ENCODE measurements at regions not wholly inside any gene's neighbourhood (a gene's known extent, or its start where the extent isn't known, plus 50 kb on each side); places are given as distances from the start of the nearest gene placed in this dataset.

DNA sequence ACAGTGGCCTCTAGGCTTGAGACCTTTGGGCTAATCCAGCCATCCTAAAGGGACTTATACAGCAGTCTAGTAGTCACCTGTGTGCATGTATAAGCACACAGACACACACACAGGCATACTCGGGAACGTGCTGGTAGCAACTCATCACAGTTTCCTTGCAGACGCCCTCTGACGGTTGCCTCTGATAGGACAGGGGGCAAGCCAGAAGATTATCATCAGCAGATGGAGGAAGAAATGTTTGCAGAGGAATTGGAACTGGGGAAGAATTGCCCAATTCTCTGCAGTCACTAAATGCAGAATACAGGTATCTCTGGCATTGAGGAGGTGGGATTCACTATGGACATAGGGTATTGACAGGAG is 222.2 kb downstream of the C1orf94 start:
- H3K4me2 ChIP-seq: no peak overlapping the region
- CTCF ChIA-PET: no interaction called here
- no peaks in the 10 kb centered on the region for H3K9me3 ChIP-seq
- DNase-seq (ENCODE audit: low read depth in 1 of 2, low spot score in 1 of 2) (no peak), FAIRE-seq (no peak), ATAC-seq (no peak)
- no peak overlapping the region for H3K4me3 ChIP-seq
- TF ChIP-seq KDM5A (IDR thresholded peaks at IDR 0.05) (no peak), ESRRA (IDR thresholded peaks at IDR 0.05; ENCODE audit: borderline replicate concordance, low read length) (no peak), GATA3 (IDR thresholded peaks at IDR 0.05; ENCODE audit: borderline replicate concordance) (no peak), MAFK (IDR thresholded peaks at IDR 0.05; ENCODE audit: partially characterized antibody) (no peak), FOSB (CRISPR knock-in tag; IDR thresholded peaks at IDR 0.05) (no peak), NR3C1 (IDR thresholded peaks at IDR 0.05) (no peak), BHLHE40 (IDR thresholded peaks at IDR 0.05; ENCODE audit: low read depth, low read length) (no peak), ZNF302 (CRISPR knock-in tag; IDR thresholded peaks at IDR 0.05) (no peak), RCOR1 (IDR thresholded peaks at IDR 0.05; ENCODE audit: low read depth, low read length) (no peak), TFCP2L1 (CRISPR knock-in tag; IDR thresholded peaks at IDR 0.05) (no peak), HOXA7 (CRISPR knock-in tag; IDR thresholded peaks at IDR 0.05) (no peak), HOXB13 (CRISPR knock-in tag; IDR thresholded peaks at IDR 0.05; ENCODE audit: low read depth) (no peak), SREBF2 (IDR thresholded peaks at IDR 0.05) (no peak), FOSL2 (IDR thresholded peaks at IDR 0.05) (no peak), FOSL2 (CRISPR knock-in tag; IDR thresholded peaks at IDR 0.05) (no peak), KDM1A (IDR thresholded peaks at IDR 0.05; ENCODE audit: low read depth) (no peak), HEYL (CRISPR knock-in tag; IDR thresholded peaks at IDR 0.05) (no peak), RNF2 (IDR thresholded peaks at IDR 0.05; ENCODE audit: borderline replicate concordance, low read depth) (no peak), CBX8 (IDR thresholded peaks at IDR 0.05) (no peak)
- TF ChIP-seq, protein P1, sequence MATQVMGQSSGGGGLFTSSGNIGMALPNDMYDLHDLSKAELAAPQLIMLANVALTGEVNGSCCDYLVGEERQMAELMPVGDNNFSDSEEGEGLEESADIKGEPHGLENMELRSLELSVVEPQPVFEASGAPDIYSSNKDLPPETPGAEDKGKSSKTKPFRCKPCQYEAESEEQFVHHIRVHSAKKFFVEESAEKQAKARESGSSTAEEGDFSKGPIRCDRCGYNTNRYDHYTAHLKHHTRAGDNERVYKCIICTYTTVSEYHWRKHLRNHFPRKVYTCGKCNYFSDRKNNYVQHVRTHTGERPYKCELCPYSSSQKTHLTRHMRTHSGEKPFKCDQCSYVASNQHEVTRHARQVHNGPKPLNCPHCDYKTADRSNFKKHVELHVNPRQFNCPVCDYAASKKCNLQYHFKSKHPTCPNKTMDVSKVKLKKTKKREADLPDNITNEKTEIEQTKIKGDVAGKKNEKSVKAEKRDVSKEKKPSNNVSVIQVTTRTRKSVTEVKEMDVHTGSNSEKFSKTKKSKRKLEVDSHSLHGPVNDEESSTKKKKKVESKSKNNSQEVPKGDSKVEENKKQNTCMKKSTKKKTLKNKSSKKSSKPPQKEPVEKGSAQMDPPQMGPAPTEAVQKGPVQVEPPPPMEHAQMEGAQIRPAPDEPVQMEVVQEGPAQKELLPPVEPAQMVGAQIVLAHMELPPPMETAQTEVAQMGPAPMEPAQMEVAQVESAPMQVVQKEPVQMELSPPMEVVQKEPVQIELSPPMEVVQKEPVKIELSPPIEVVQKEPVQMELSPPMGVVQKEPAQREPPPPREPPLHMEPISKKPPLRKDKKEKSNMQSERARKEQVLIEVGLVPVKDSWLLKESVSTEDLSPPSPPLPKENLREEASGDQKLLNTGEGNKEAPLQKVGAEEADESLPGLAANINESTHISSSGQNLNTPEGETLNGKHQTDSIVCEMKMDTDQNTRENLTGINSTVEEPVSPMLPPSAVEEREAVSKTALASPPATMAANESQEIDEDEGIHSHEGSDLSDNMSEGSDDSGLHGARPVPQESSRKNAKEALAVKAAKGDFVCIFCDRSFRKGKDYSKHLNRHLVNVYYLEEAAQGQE (IDR thresholded peaks at IDR 0.05): no peak
- TF ChIP-seq, protein P2, sequence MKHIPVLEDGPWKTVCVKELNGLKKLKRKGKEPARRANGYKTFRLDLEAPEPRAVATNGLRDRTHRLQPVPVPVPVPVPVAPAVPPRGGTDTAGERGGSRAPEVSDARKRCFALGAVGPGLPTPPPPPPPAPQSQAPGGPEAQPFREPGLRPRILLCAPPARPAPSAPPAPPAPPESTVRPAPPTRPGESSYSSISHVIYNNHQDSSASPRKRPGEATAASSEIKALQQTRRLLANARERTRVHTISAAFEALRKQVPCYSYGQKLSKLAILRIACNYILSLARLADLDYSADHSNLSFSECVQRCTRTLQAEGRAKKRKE (CRISPR knock-in tag; IDR thresholded peaks at IDR 0.05; ENCODE audit: low read depth): no peak
- POLR2A ChIA-PET: no interaction called here
- H3K4me1 ChIP-seq: no peaks in the 10 kb centered on the region
- no peak overlapping the region for H3K27ac ChIP-seq
- 10% methylated on average over 4 of the region's 4 CpGs for WGBS (ENCODE audit: missing lambda C conversion rate)

DNA sequence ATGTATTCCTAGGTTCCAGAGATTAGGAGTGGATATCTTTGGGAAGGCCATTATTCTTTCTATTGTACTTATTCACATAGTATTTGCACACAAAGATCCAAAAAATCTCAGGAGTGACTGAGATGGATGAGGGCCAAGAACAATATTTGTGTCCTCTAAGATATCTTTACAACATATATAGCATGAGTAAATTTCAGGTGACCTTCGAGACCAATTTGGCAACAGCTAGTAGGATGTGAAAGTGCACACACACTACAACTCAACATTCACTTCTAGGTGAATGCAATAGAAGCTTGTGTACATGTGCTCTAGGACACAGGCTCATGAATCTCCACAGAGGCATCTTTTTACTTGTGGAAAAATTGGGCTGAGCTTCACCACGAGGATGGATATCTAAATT is 224.0 kb downstream of the C1orf94 start:
- FAIRE-seq: no peak
- ATAC-seq: no peak
- Histone ChIP-seq H3K9me3 (no peaks in the 10 kb centered on the region), H3K27ac (no peak overlapping the region), H3K4me1 (no peaks in the 10 kb centered on the region), H3K4me3 (no peak overlapping the region), H3K4me2 (no peak overlapping the region)
- ChIA-PET CTCF (no interaction called here), POLR2A (no interaction called here)
- 0% methylated on average over 2 of the region's 2 CpGs for WGBS (ENCODE audit: missing lambda C conversion rate)
- TF ChIP-seq HDAC2 (IDR thresholded peaks at IDR 0.05) (no peak), CBX2 (IDR thresholded peaks at IDR 0.05; ENCODE audit: borderline replicate concordance, low read depth) (no peak), EHF (CRISPR knock-in tag; IDR thresholded peaks at IDR 0.05) (no peak), ZFP36 (IDR thresholded peaks at IDR 0.05; ENCODE audit: borderline replicate concordance, partially characterized antibody) (no peak), KDM1A (IDR thresholded peaks at IDR 0.05; ENCODE audit: low read depth) (no peak), CHD4 (IDR thresholded peaks at IDR 0.05; ENCODE audit: borderline replicate concordance) (no peak), HOXA7 (CRISPR knock-in tag; IDR thresholded peaks at IDR 0.05) (no peak), HOXB5 (CRISPR knock-in tag; IDR thresholded peaks at IDR 0.05) (no peak), BHLHE40 (IDR thresholded peaks at IDR 0.05; ENCODE audit: low read depth, low read length) (no peak), POLR2A (IDR thresholded peaks at IDR 0.05; ENCODE audit: low read length) (no peak), SMC3 (IDR thresholded peaks at IDR 0.05) (no peak), NR3C1 (IDR thresholded peaks at IDR 0.05) (no peak), KDM5A (IDR thresholded peaks at IDR 0.05) (no peak), SREBF2 (IDR thresholded peaks at IDR 0.05) (no peak), NFE2L2 (conservative IDR thresholded peaks at IDR 0.05; ENCODE audit: low read length) (no peak), JUNB (IDR thresholded peaks at IDR 0.05) (no peak)
- TF ChIP-seq, protein P3, sequence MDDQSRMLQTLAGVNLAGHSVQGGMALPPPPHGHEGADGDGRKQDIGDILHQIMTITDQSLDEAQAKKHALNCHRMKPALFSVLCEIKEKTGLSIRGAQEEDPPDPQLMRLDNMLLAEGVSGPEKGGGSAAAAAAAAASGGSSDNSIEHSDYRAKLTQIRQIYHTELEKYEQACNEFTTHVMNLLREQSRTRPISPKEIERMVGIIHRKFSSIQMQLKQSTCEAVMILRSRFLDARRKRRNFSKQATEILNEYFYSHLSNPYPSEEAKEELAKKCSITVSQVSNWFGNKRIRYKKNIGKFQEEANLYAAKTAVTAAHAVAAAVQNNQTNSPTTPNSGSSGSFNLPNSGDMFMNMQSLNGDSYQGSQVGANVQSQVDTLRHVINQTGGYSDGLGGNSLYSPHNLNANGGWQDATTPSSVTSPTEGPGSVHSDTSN (IDR thresholded peaks at IDR 0.05): no peak
- TF ChIP-seq, protein P4, sequence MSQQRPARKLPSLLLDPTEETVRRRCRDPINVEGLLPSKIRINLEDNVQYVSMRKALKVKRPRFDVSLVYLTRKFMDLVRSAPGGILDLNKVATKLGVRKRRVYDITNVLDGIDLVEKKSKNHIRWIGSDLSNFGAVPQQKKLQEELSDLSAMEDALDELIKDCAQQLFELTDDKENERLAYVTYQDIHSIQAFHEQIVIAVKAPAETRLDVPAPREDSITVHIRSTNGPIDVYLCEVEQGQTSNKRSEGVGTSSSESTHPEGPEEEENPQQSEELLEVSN (IDR thresholded peaks at IDR 0.05; ENCODE audit: borderline replicate concordance, low read depth): no peak
- TF ChIP-seq, protein P5, sequence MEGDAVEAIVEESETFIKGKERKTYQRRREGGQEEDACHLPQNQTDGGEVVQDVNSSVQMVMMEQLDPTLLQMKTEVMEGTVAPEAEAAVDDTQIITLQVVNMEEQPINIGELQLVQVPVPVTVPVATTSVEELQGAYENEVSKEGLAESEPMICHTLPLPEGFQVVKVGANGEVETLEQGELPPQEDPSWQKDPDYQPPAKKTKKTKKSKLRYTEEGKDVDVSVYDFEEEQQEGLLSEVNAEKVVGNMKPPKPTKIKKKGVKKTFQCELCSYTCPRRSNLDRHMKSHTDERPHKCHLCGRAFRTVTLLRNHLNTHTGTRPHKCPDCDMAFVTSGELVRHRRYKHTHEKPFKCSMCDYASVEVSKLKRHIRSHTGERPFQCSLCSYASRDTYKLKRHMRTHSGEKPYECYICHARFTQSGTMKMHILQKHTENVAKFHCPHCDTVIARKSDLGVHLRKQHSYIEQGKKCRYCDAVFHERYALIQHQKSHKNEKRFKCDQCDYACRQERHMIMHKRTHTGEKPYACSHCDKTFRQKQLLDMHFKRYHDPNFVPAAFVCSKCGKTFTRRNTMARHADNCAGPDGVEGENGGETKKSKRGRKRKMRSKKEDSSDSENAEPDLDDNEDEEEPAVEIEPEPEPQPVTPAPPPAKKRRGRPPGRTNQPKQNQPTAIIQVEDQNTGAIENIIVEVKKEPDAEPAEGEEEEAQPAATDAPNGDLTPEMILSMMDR (IDR thresholded peaks at IDR 0.05): no peak
- DNase-seq (ENCODE audit: low read depth in 1 of 2, low spot score in 1 of 2): no peak
